ENCODE measurements at regions not wholly inside any gene's neighbourhood (a gene's known extent, or its start where the extent isn't known, plus 50 kb on each side); places are given as distances from the start of the nearest gene placed in this dataset.

DNA sequence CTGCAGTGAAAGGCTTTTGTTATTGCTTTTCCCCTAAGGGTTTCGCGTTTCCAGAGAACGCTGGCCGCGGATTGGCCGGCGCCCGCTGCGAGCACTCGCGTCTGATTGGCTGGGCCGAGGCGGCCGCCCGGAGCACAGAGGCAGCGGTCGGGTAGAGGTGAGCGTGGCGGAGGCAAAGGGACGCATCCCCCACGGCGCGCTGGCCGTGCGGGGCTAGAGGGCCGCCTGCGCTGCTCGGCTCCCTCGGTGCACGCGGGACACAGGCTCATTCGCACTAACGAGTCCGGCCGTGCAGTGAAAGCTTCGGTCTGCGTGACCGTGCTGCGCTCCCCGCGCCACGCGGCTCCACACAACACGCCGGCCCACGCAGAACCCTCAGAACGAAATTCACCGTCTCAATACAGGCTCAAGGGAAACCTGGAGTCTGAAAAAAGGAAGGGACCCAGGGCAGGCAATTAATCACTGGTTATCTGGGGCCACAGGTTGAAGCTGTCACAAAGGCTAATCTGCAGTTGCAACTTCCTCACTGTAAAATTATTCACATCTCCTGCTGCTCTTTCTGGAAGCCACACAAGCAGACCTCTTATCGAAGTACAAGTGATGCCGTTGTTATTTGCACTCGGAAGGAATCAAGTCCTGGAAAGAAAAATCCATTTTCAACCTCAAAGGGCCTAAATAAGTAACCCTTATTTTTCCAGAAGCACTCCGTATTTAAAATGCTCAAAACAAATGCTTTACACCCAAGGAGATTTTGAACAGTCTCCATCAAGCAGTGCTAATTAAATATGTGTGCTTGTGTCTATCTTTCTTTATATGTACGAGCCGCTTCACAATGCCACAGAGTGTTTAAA lies 94.6 kb downstream of the ZNF608 start:
- peak overlapping the region; percentile 39 for H3K4me3 ChIP-seq (ENCODE audit: low read depth, poor library complexity, severe bottlenecking)
- WGBS, 2 donors = 5 to 7% methylated on average over 45 to 47 of the region's 54 CpGs
- peak; percentile 59 to 94 for DNase-seq (ENCODE audit: low spot score in 2 of 2)
- TF ChIP-seq, protein P1, sequence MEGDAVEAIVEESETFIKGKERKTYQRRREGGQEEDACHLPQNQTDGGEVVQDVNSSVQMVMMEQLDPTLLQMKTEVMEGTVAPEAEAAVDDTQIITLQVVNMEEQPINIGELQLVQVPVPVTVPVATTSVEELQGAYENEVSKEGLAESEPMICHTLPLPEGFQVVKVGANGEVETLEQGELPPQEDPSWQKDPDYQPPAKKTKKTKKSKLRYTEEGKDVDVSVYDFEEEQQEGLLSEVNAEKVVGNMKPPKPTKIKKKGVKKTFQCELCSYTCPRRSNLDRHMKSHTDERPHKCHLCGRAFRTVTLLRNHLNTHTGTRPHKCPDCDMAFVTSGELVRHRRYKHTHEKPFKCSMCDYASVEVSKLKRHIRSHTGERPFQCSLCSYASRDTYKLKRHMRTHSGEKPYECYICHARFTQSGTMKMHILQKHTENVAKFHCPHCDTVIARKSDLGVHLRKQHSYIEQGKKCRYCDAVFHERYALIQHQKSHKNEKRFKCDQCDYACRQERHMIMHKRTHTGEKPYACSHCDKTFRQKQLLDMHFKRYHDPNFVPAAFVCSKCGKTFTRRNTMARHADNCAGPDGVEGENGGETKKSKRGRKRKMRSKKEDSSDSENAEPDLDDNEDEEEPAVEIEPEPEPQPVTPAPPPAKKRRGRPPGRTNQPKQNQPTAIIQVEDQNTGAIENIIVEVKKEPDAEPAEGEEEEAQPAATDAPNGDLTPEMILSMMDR (IDR thresholded peaks at IDR 0.05) = no peak
- TF ChIP-seq POLR2A (IDR thresholded peaks at IDR 0.05) = no peak
- intact Hi-C loops (cut with DNase I; ENCODE audit: low total_unique reads) = no loop called here

DNA sequence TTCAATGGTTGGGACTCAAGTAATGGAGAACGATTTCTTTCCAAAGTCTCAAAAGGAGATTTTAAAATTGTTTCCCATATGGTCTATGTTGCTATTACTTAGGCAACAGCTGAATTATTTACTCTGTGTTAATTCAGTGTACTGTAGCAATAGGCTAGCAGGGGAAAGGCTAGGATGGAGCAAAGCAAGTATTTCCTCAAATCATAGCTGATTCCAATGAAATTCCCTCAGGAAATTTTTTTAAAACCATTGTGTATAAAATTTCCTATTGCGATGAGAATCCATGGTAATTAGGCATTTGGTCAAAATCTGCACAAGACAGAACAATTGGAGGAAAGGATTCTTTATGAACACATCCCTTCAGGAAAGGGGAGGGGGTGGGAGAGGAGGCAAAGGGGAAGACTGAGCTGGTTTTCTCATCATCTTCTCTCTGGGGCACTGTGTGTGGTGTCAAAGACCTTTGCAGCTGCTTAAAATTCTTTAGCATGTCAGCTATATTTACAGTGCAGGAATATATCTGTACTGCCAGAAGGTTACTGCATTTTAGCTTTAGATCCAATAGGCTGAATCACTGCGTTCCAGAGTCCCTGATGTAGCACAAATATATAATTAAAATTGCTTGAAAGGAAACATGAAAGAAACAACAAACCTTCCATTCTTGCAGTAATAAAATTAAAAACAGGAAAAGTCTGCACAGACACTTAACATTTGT lies 95.3 kb downstream of the ZNF608 start:
- intact Hi-C loops (cut with DNase I; ENCODE audit: low total_unique reads) = no loop called here
- DNase-seq (ENCODE audit: low spot score in 2 of 2) = no peak
- H3K4me3 ChIP-seq (ENCODE audit: low read depth, poor library complexity, severe bottlenecking) = peak overlapping the region; percentile 39
- TF ChIP-seq POLR2A (IDR thresholded peaks at IDR 0.05) = no peak
- TF ChIP-seq, protein P1 (IDR thresholded peaks at IDR 0.05) = no peak
- WGBS, 2 donors = 17 to 26% methylated on average over 3 of the region's 3 CpGs

DNA sequence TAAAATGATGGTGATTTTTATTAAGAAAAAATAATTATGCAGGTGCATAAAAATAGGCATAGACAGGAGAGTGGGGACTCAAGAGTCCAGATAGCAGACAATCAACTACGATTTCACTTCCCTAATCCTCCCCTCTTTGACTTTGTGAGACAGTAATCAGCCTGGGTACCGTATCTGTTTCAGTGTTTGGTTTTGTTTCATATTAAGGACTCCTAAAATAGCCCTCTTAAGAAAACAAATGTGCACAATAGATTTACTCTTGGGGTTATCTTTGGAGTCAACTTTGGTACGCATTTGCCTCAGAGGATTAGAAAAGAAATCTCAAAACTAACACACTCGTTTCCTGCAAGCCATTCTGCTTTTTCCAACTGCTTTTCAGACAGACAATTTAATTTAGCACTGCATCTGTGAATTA lies 96.3 kb downstream of the ZNF608 start:
- 35 to 41% methylated on average over 4 of the region's 4 CpGs for WGBS, 2 donors
- TF ChIP-seq, protein P1 (IDR thresholded peaks at IDR 0.05) = no peak
- TF ChIP-seq POLR2A (IDR thresholded peaks at IDR 0.05) = no peak
- no peak for DNase-seq (ENCODE audit: low spot score in 2 of 2)
- H3K4me3 ChIP-seq (ENCODE audit: low read depth, poor library complexity, severe bottlenecking) = no peak overlapping the region
- intact Hi-C loops (cut with DNase I; ENCODE audit: low total_unique reads) = no loop called here

DNA sequence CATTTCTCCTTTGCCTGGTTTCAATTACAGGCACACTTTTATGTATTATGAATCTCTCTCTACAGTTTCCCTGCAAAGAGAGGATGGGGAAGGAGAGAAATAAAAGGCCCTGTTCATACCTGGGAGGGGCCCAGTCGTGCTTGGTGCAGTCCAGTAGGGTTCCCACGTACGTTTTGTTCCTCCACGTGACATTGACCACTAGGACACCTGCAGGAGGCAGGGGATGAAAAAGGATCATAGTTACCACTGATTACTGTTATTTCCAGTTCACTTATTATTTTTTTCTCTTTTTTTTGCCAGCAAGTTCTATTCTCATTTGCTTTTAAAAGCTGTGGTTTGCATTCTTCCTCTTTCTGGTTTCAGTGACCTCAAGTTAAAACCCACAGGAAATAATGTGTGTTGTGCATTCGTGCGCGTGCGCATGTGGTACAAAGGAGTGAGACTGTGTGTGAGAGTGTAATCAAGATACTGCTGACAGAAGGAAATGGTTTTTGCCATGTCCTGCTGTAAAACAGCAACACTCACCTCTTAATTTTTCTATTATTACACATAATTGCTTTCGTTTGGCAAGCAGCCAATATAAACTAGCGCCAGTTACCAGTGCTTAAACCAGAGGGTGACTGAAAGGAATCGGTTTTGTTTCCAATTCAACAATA lies 96.8 kb downstream of the ZNF608 start:
- H3K4me3 ChIP-seq (ENCODE audit: low read depth, poor library complexity, severe bottlenecking) = no peak overlapping the region
- intact Hi-C loops (cut with DNase I; ENCODE audit: low total_unique reads) = no loop called here
- TF ChIP-seq, protein P1 (IDR thresholded peaks at IDR 0.05) = no peak
- no peak for TF ChIP-seq POLR2A (IDR thresholded peaks at IDR 0.05)
- WGBS, 2 donors = 36 to 44% methylated on average over 11 of the region's 11 CpGs
- peak; percentile 68 to 93 for DNase-seq (ENCODE audit: low spot score in 2 of 2)

DNA sequence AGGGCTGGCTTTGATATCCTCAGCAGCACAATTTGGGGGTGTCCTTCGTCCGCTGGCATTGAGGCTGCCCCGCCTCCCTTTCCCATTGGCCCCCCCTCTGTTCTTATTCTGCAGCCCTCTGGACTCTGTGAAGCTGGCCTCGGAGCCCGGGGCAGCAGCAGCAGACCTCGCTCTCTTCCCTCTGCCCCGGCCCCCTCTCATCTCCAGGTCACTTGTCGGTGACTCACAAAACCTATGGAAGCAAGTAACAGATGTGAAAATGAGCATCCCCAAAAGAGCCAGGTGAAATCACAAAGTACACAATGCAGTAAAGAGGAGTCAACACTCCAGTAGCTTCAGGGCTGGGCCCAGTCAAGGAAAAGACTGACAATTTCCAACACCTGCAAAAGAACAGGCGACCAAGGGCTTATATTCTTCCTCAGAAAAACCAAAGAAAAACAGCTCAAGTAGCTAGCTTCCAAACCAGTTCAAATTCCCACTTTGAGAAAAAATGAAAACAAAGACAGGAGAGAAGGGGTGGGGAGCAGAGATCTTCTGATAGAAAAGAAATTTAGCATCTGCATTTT lies 97.5 kb downstream of the ZNF608 start:
- no peak for DNase-seq (ENCODE audit: low spot score in 2 of 2)
- no peak overlapping the region for H3K4me3 ChIP-seq (ENCODE audit: low read depth, poor library complexity, severe bottlenecking)
- intact Hi-C loops (cut with DNase I; ENCODE audit: low total_unique reads) = no loop called here
- TF ChIP-seq, protein P1 (IDR thresholded peaks at IDR 0.05) = no peak
- TF ChIP-seq POLR2A (IDR thresholded peaks at IDR 0.05) = no peak
- WGBS, 2 donors = 81 to 97% methylated on average over 9 of the region's 9 CpGs

Measured in lower leg skin (tissue), 4 donors.